ENCODE measurements at regions not wholly inside any gene's neighbourhood (a gene's known extent, or its start where the extent isn't known, plus 50 kb on each side); places are given as distances from the start of the nearest gene placed in this dataset.

GRCh38 chr12:107549651-107550480 is 135.7 kb upstream of the PWP1 start:
- TF ChIP-seq, protein P1, sequence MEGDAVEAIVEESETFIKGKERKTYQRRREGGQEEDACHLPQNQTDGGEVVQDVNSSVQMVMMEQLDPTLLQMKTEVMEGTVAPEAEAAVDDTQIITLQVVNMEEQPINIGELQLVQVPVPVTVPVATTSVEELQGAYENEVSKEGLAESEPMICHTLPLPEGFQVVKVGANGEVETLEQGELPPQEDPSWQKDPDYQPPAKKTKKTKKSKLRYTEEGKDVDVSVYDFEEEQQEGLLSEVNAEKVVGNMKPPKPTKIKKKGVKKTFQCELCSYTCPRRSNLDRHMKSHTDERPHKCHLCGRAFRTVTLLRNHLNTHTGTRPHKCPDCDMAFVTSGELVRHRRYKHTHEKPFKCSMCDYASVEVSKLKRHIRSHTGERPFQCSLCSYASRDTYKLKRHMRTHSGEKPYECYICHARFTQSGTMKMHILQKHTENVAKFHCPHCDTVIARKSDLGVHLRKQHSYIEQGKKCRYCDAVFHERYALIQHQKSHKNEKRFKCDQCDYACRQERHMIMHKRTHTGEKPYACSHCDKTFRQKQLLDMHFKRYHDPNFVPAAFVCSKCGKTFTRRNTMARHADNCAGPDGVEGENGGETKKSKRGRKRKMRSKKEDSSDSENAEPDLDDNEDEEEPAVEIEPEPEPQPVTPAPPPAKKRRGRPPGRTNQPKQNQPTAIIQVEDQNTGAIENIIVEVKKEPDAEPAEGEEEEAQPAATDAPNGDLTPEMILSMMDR (IDR thresholded peaks at IDR 0.05; ENCODE audit: low read length): no peak
- TF ChIP-seq EZH2 (IDR thresholded peaks at IDR 0.05; ENCODE audit: borderline replicate concordance, low read length): no peak

Measured in OCI-LY1 (cell line).